ENCODE measurements at regions not wholly inside any gene's neighbourhood (a gene's known extent, or its start where the extent isn't known, plus 50 kb on each side); places are given as distances from the start of the nearest gene placed in this dataset.

DNA sequence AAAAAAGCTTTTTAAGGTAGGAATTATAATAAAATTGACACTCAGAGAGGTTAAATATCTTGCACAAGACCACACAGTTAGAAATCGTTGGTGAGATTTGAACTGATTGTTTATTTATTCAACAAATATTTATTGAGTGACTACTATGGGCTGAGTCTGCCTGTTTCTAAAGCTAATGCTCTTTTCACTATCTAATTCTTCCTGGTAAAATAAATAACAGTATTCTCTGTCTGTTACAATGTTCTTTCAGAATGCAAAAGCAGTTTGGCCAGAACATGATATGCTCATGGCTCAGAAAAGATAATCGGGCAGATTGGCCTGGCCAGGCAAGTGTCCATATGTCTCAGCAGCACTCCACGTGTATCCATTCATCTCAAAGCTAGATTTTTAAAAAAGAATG lies 82.0 kb downstream of the BTG1 start:
- TF ChIP-seq CTCF (IDR thresholded peaks at IDR 0.05) (no peak), POLR2A (IDR thresholded peaks at IDR 0.05) (no peak)

Data from heart left ventricle (tissue), 13 donors.